Activated naive CD8-positive, alpha-beta T cell treated with anti-CD3 and anti-CD28 coated beads, Interleukin-2, amount 50 U/mL, for 16 hours (primary cell): ENCODE measurements at regions not wholly inside any gene's neighbourhood (a gene's known extent, or its start where the extent isn't known, plus 50 kb on each side); places are given as distances from the start of the nearest gene placed in this dataset.
"Not testable (repeated sequence)": the region's sequence is repeated elsewhere in the genome, so short reads cannot be mapped to it uniquely, and the experiment has no call there.

Experiments used
- DNase-seq: peaks from one replicate; pipeline ENCODE4 v3.0.0-alpha.2; 2020; ENCODE audit warnings: low read depth, low spot score

GRCh38 chr6:14875481-14876063 lies 370.3 kb upstream of the JARID2 start:
- DNase-seq = no peak

GRCh38 chr6:14876778-14877613 lies 368.9 kb upstream of the JARID2 start:
- no peak for DNase-seq

- no peak for DNase-seq
These were observed 368.1 kb upstream of the JARID2 start for GRCh38 chr6:14877758-14878157.

- DNase-seq = no peak
These were observed 365.8 kb upstream of the JARID2 start for GRCh38 chr6:14880052-14880451.

- DNase-seq = no peak
These were observed 365.2 kb upstream of the JARID2 start for GRCh38 chr6:14880677-14881076.

- DNase-seq = no peak
These were observed 364.5 kb upstream of the JARID2 start for GRCh38 chr6:14881398-14881797.

- no peak for DNase-seq
These were observed 363.4 kb upstream of the JARID2 start for GRCh38 chr6:14882394-14883026.

GRCh38 chr6:14883921-14884320 lies 361.9 kb upstream of the JARID2 start:
- DNase-seq = no peak

- DNase-seq = no peak
These were observed 360.4 kb upstream of the JARID2 start for GRCh38 chr6:14885498-14885897.

- no peak for DNase-seq
These were observed 358.7 kb upstream of the JARID2 start for GRCh38 chr6:14887181-14887580.

- DNase-seq = no peak
These were observed 357.8 kb upstream of the JARID2 start for GRCh38 chr6:14887986-14888574.

- DNase-seq = no peak
These were observed 357.3 kb upstream of the JARID2 start for GRCh38 chr6:14888575-14889000.

GRCh38 chr6:14889188-14889587 lies 356.7 kb upstream of the JARID2 start:
- DNase-seq = no peak

- DNase-seq = no peak
These were observed 356.0 kb upstream of the JARID2 start for GRCh38 chr6:14889611-14890593.

- DNase-seq = not testable (repeated sequence)
These were observed 354.0 kb upstream of the JARID2 start for GRCh38 chr6:14891820-14892375.

- DNase-seq = no peak
These were observed 351.8 kb upstream of the JARID2 start for GRCh38 chr6:14894105-14894504.

GRCh38 chr6:14896475-14896874 lies 349.4 kb upstream of the JARID2 start:
- DNase-seq = no peak

GRCh38 chr6:14897831-14898230 lies 348.0 kb upstream of the JARID2 start:
- no peak for DNase-seq

GRCh38 chr6:14899441-14899840 lies 346.4 kb upstream of the JARID2 start:
- not testable (repeated sequence) for DNase-seq

GRCh38 chr6:14900919-14901318 lies 344.9 kb upstream of the JARID2 start:
- no peak for DNase-seq
